GM19452 (cell line): ENCODE measurements at regions not wholly inside any gene's neighbourhood (a gene's known extent, or its start where the extent isn't known, plus 50 kb on each side); places are given as distances from the start of the nearest gene placed in this dataset.
"Not testable (repeated sequence)": the region's sequence is repeated elsewhere in the genome, so short reads cannot be mapped to it uniquely, and the experiment has no call there.

Experiments
- ATAC-seq: cut with Tn5 transposase; IDR thresholded peaks from one replicate; pipeline ENCODE4 v1.9.1; 2021; ENCODE audit not compliant: unreplicated experiment

GRCh38 chr21:28877318-28877884 lies 115.3 kb downstream of the LTN1 start:
- ATAC-seq, result no peak

GRCh38 chr21:28875078-28875477 lies 117.6 kb downstream of the LTN1 start:
- ATAC-seq, result no peak

GRCh38 chr21:28872218-28872617 lies 120.5 kb downstream of the LTN1 start:
- ATAC-seq, result no peak

- no peak for ATAC-seq
Measured at GRCh38 chr21:28871388-28872010, 121.2 kb downstream of the LTN1 start.

GRCh38 chr21:28867401-28867800 lies 125.3 kb downstream of the LTN1 start:
- no peak for ATAC-seq

- no peak for ATAC-seq
Measured at GRCh38 chr21:28865488-28866186, 127.0 kb downstream of the LTN1 start.

GRCh38 chr21:28858424-28858823 lies 134.3 kb downstream of the LTN1 start:
- ATAC-seq, result no peak

GRCh38 chr21:28857752-28858151 lies 134.9 kb downstream of the LTN1 start:
- no peak for ATAC-seq

GRCh38 chr21:28856588-28857250 lies 136.0 kb downstream of the LTN1 start:
- ATAC-seq, result no peak

GRCh38 chr21:28852706-28853105 lies 140.0 kb downstream of the LTN1 start:
- ATAC-seq, result no peak

- no peak for ATAC-seq
Measured at GRCh38 chr21:28851645-28852044, 141.0 kb downstream of the LTN1 start.

- ATAC-seq, result not testable (repeated sequence)
Measured at GRCh38 chr21:28839237-28839636, 153.4 kb downstream of the LTN1 start.

GRCh38 chr21:28837426-28837825 lies 155.3 kb downstream of the LTN1 start:
- not testable (repeated sequence) for ATAC-seq

- ATAC-seq, result not testable (repeated sequence)
Measured at GRCh38 chr21:28836588-28836987, 156.1 kb downstream of the LTN1 start.

- ATAC-seq, result no peak
Measured at GRCh38 chr21:28834335-28835238, 158.1 kb downstream of the LTN1 start.

- ATAC-seq, result no peak
Measured at GRCh38 chr21:28833609-28834008, 159.1 kb downstream of the LTN1 start.

GRCh38 chr21:28833182-28833581 lies 159.5 kb downstream of the LTN1 start:
- ATAC-seq, result no peak

- no peak for ATAC-seq
Measured at GRCh38 chr21:28832715-28833061, 160.0 kb downstream of the LTN1 start.

GRCh38 chr21:28832013-28832714 lies 160.5 kb downstream of the LTN1 start:
- no peak for ATAC-seq

GRCh38 chr21:28828981-28829380 lies 163.7 kb downstream of the LTN1 start:
- ATAC-seq, result no peak
